Right ventricle myocardium superior (tissue), 1 donor: ENCODE measurements at regions not wholly inside any gene's neighbourhood (a gene's known extent, or its start where the extent isn't known, plus 50 kb on each side); places are given as distances from the start of the nearest gene placed in this dataset.

Experiments
- ATAC-seq: fragments of 200-7000 bp; cut with Tn5 transposase; one replicate; pipeline ENCODE4 v1.9.1; 2020; ENCODE audit warnings: mild to moderate bottlenecking; ENCODE audit not compliant: poor library complexity
- DNase-seq: peaks from one replicate; pipeline ENCODE4 v3.0.0-alpha.2; 2020
- intact Hi-C: fragments of 100-400 bp; cut with DNase I; formaldehyde crosslinking; loops from one replicate; pipeline ENCODE4 v1.11.2; 2022
- donor health status: DM: no; HTN: yes; CAD: no; lungs with severe emphysema.

GRCh38 chr5:29662876-29663275 lies 1530.6 kb upstream of the CDH6 start:
- ATAC-seq (no peak), DNase-seq (no peak)
- intact Hi-C loops, result no loop called here

DNA sequence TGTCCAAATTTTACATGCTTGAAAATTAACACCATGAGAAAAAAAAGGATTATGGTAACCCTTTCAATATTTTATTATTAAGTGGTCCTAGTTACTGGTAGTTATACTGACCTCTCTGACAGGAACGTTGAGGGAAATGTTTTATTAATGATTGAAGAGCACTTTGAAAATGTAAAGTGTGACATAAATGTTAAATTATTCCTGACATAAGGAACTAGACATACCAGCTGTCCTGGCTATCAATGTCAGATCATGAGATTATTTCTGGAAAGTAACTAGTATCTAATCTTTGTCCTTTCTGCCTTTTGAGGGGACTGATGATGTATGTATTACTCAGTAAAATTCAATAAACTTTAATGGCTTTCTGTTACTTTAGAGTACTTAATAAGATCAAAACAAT lies 1538.5 kb upstream of the CDH6 start:
- intact Hi-C loops, result no loop called here
- DNase-seq (no peak), ATAC-seq (no peak)

DNA sequence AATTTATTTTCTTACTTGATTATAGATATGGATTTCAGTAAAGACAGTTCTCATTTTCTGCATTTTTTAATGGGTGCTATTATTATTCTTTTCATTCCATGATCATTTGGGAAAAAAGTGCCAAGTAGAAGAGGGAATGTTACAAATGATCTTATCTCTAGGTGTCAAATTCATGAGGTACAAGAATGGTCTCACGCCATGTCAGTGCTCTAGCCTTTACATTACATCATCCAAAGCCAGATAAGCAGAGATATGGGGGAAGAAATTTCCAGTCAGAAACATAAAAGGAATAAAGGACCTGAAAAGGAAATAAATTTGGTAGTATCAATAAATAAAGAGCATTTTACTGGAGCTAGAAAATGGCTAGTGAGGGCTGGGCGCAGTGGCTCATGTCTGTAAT lies 1544.2 kb upstream of the CDH6 start:
- intact Hi-C loops, result no loop called here
- ATAC-seq, result no peak
- no peak for DNase-seq

- no peak for DNase-seq
- no peak for ATAC-seq
- intact Hi-C loops, result no loop called here
These were observed 1550.9 kb upstream of the CDH6 start for GRCh38 chr5:29642601-29643000.

GRCh38 chr5:29614206-29614605 lies 1579.3 kb upstream of the CDH6 start:
- ATAC-seq (no peak), DNase-seq (no peak)
- intact Hi-C loops, result no loop called here

GRCh38 chr5:29588236-29588635 lies 1605.2 kb upstream of the CDH6 start:
- DNase-seq, result no peak
- intact Hi-C loops, result no loop called here
- ATAC-seq, result no peak

- intact Hi-C loops, result no loop called here
- ATAC-seq (no peak), DNase-seq (no peak)
These were observed 1605.7 kb upstream of the CDH6 start for GRCh38 chr5:29587832-29588231.

DNA sequence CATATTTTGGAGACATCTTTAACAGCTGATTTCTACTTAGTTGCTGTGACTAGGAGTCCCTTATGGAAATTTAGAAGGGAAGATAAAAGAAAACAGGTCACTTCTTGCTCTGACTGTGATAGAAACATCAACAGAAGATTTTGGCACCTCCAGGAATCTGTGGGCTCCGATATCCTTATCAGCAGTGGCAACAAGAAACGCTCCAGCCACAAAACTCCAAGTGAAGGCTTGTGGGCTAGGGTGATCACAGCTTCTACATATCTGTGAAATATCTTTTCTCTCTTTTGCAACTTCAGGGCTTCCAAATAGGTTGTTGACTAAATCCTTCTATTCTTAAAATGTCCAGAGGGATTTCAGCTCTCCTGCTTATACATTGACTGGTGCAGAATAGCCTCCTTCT lies 1625.5 kb upstream of the CDH6 start:
- intact Hi-C loops, result no loop called here

DNA sequence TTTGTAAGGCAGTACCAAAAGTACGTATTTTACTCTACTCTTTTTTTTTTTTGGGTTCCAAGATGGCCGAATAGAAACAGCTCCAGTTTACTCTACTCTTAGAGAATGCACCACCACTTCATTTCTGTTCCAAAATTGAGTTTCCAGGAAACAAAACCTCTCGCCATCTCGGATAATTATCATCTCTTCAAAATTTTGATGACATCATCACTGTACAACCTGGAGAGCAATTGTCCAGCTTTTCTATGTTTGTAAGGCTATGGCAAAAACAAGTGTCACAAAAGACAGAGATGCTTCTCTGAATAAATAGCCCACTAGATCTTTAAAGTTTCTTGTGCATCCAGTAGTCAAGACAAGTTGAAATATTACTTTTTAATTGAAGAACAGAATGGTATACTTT lies 1631.9 kb upstream of the CDH6 start:
- ATAC-seq (no peak), DNase-seq (no peak)
- intact Hi-C loops, result no loop called here

More for the DNA sequence above, 1625.5 kb upstream of the CDH6 start:
- DNase-seq (no peak), ATAC-seq (no peak)

DNA sequence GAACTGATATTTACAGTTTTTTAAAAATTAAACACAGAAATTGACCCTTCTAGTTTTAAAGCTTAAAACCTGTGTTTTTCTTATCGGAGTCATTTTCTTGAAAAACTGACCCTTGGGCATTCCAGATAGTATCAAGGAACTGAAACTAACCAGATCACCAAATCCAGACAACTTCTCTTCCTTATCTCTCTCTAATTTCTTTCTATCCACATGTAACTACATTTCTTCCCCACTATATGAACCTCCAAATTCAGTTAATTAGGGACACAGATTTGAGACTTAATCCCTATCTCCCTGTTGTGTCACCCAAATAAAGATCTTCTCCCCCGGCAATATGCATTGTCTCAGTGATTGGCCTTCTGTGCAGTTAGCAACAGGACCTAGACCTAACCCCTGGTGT lies 1643.0 kb upstream of the CDH6 start:
- ATAC-seq (no peak), DNase-seq (no peak)
- intact Hi-C loops, result no loop called here

- no peak for ATAC-seq
- intact Hi-C loops, result no loop called here
- DNase-seq, result no peak
These were observed 1645.2 kb upstream of the CDH6 start for GRCh38 chr5:29548262-29548661.

DNA sequence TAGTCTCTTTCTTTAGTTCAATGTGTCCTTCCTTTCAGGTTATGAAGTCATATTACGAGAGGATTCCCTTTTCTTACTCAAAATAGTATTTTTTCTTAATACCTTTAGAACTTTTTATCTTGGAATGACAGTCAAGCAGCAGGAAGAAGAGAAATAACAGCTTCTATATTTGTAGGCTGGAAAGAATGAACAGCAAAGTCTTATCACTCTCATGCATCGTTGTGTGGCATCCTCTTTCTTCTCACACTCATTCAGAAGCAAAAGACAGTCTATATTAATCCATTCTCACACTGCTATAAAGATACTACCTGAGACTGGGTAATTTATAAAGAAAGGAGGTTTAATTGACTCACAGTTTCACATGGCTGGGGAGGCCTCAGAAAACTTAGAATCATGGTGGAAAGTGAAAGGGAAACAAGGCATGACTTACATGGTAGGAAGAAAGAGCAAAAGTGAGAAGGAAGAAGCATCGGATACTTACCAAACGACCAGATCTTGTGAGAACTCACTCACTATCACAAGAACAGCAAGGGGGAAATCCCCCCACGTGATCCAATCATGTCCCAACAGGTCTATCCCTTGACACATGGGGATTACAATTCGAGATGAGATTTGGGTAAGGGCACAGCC lies 1646.1 kb upstream of the CDH6 start:
- ATAC-seq, result no peak
- intact Hi-C loops, result no loop called here
- DNase-seq, result no peak

DNA sequence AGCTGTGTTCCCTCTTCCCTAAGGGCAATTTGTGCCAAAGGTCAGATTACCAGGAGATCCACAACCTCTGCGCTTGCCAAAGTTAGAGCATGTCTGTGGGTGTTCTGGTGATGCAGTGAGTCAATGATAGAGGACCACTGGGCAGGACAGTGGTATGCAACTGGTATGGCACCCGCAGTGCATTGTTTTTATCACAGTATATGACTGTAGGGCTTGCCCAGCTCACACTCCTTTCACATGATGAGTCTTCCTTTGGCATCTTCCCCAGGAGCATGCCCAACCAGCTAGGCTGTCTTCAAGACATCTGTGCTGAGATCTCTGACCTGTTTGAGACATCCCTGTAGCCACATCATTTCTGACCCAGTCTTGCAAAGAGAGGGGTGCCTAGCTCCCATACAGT lies 1650.0 kb upstream of the CDH6 start:
- ATAC-seq (no peak), DNase-seq (no peak)
- intact Hi-C loops, result no loop called here

DNA sequence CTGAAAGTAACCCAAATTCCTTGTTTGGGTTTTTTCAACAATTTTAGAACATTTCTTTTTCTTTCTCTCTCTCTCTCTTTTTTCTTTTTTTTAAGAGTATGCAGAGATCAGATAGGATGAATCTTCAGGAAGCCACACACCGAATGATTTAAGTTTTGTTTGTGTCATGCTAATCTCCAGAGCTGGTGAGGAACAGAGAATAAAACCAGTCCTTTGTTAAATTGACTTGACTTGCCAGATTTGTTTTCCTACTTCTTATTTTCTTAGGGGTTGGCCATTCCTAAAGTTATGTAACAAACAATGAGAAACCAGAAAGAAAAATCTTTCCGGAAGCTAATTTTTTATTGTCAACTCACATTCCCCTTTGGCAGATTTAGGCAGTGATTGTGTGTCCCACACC lies 1669.3 kb upstream of the CDH6 start:
- intact Hi-C loops, result no loop called here
- DNase-seq (no peak), ATAC-seq (no peak)

- DNase-seq (no peak), ATAC-seq (no peak)
- intact Hi-C loops, result no loop called here
These were observed 1675.3 kb upstream of the CDH6 start for GRCh38 chr5:29518176-29518575.

DNA sequence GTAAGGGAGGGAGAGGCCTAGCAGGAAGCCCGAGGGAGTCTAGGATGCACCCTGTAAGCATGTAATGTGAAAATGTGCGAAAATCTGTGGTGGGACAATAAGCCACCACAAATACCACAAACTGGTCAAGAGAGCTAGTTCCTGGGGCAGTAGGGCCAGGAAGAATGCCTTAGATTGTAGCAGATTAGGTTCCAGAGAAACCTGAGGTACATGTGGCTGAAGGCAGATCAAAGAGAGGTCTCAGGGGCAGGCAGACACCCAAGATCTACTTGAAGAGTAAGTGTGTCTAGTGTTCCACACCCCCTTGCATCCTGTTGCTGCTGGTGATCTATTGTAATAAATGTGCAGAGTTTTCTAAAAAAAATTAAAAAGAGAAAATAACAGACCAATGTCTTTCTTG lies 1677.3 kb upstream of the CDH6 start:
- no peak for DNase-seq
- ATAC-seq, result no peak
- intact Hi-C loops, result no loop called here

DNA sequence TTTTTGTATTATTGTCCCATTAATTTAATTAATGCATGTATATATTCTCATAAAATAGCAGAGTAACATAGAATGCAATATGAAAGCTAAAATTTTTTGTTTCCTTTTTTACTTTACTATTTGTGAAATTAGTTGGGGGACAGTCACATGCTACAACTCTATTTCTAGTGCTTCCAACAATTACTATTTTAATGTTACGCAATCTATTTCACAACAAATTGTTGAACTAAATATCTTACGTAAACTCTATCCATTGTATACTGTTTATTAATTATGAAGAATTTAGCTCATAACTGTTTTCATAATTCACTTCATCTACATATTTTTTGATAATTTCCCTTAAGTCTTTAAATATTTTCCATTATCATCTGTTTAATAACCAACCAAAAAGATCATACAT lies 1685.4 kb upstream of the CDH6 start:
- intact Hi-C loops, result no loop called here
- ATAC-seq, result no peak

DNA sequence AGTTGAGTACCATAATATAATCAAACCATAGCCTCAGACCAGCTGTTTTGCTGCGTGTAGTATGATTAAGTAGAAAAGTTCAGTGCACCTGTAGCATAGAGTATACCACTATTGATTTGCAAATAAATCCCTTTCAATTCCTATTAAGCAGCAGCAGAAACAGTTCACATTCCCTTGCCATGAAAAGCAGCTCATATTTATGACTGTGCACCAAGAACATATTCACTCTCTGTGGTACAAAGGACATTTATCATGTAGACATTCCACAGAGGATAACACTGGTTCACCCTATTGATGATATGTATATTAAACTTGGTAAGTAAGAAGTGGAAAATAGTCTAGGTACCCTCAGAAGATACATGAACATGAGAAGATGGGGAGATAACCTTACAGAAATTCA lies 1689.1 kb upstream of the CDH6 start:
- intact Hi-C loops, result no loop called here
- no peak for ATAC-seq
- DNase-seq, result no peak

More for the DNA sequence above, 1685.4 kb upstream of the CDH6 start:
- no peak for DNase-seq

DNA sequence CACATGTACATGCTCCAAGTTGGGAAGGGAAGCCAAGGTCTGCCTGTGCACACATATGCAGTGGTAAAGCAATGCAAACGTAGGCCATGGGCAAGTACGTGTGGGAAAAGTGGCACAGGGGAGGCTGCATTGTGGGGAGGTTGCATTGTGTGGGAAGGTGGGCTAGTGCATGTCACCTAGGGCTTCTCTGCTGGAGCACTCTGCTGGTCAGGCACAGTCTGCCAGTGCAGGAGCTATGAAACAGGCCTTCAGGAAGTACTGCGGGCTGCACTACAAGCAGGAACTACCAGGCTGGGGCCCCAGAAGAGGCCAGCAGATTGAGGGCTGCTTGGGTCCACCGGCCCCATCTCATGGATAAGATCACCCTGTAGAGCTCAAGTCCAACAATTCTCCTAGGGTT lies 1694.6 kb upstream of the CDH6 start:
- no peak for DNase-seq
- no peak for ATAC-seq
- intact Hi-C loops, result no loop called here

GRCh38 chr5:29498412-29498811 lies 1695.1 kb upstream of the CDH6 start:
- intact Hi-C loops, result no loop called here
- DNase-seq, result no peak
- no peak for ATAC-seq

- intact Hi-C loops, result no loop called here
- DNase-seq (no peak), ATAC-seq (no peak)
These were observed 1708.2 kb upstream of the CDH6 start for GRCh38 chr5:29485333-29485732.
